ENCODE measurements at regions not wholly inside any gene's neighbourhood (a gene's known extent, or its start where the extent isn't known, plus 50 kb on each side); places are given as distances from the start of the nearest gene placed in this dataset.
"Not testable (repeated sequence)": the region's sequence is repeated elsewhere in the genome, so short reads cannot be mapped to it uniquely, and the experiment has no call there.

DNA sequence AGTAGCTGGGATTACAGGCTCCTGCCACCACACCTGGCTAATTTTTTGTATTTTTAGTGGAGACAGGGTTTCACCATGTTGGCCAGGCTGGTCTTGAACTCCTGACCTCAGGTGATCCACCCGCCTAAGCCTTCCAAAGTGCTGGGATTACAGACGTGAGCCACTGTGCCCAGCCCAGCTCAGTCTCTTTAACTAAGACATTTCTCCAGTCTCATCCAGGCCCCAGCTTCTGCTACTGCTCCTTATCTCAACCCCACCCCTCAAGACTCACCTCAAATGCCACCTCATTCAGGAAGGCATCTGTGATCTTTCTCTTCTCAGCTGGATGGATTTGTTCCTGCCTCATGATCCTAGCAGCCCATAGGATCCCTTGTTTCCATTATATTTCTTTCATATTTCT, 85.9 kb upstream of the GRAMD1B start:
- DNase-seq (ENCODE audit: low read depth): not testable (repeated sequence)

DNA sequence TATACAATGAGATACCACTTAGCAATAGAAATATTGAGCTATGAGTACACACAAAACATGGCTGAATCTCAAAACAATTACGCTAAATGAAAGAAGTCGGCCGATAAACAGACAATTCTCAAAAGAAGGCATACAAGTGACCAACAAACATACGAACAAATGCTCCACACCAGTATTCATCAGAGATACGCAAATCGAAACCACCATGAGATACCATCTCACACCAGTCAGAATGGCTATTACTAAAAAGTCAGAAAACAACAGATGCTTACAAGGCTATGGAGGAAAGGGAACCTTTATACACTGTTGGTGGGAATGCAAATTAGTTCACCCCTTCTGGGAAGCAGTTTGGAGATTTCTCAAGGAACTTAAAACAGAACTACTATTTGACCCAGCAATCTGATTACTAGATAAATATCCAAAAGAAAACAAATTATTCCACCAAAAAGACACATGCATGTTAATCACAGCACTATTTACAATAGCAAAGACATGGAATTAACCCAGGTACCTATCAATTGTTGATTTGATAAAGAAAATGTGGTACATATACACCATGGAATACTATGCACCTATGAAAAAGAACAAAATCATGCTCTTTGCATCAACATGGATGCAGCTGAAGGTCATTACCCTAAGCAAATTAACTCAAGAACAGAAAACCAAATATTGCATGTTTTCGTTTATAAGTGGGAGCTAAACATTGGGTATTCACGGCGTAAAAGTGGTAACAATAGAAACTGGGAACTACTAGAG, 90.9 kb upstream of the GRAMD1B start:
- no peak for DNase-seq (ENCODE audit: low read depth)

DNA sequence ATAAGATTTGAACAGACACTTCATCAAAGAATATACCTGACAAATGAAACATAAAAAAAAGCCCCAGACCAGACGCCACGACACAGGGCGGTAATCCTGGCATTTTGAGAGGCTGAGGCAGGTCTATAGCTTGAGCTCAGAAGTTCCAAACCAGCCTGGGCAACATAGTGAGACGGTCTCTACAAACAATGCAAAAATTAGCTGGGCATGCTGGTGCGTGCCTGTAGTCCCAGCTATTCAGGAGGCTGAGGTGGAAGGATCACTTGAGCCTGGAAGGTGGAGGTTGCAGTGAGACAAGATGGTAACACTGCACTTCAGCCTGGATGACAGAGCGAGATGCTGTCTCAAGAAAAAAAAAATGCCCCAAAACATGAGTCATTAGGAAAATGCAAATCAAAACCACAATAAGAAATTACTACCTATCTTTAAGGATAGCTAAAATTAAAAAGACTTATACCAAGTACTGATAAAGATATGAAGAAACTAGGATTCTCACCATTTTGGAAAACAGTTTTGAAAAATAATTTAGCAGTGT, 91.7 kb upstream of the GRAMD1B start:
- no peak for DNase-seq (ENCODE audit: low read depth)

DNA sequence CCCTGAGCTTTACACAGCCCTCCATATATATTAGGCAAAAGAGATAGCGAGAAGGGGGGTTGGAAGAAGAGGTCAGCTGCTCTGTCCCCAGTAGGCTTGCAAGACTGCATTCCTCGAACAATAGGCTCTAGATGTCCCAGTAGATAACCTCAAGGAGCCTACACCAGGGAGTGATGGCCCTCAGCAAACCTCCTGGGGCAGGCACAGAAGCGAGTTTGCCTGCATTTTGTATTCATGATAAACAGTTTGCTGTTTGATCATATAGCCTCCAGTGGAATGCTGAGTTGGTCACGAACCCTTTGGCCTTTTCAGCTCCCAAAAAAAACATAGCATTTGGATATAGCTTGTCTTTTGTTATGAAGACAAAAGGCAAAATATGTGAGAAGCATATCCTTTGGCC, 95.1 kb upstream of the GRAMD1B start:
- no peak for DNase-seq (ENCODE audit: low read depth)

DNA sequence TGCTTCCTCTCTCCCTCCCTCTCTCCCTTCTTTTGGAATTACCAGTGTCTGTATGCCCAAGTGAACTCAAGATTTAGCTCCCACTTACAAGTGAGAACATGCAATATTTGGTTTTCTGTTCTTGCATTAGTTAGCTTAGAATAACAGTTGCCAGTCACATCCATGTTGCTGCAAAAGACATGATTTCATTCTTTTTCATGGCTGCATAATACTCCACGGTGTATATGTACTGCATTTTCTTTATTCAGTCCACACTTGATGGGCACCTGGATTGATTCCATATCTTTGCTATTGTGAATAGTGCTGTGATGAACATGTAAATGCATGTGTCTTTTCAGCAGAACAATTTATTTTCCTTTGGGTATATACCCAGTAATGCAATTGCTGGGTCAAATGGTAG, 97.5 kb upstream of the GRAMD1B start:
- not testable (repeated sequence) for DNase-seq (ENCODE audit: low read depth)

DNA sequence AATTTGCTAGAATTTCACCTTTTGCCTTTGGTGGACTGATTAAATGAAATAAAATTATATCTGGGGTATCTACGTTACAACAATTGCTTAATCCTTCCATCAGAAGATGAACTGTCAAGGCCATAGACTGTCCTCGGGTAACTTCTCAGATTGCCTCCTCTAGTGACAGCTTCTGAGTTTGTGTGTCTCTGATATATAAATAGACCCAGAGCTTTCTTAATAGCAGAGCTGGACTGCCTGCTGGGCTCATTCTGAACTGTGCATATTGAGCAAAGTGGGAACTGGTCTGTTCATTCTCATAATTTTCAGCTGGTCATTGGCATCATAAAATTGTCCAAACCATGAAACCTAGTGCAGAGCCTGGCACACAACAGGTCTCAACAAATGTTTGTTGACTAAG, 99.1 kb upstream of the GRAMD1B start:
- no peak for DNase-seq (ENCODE audit: low read depth)

DNA sequence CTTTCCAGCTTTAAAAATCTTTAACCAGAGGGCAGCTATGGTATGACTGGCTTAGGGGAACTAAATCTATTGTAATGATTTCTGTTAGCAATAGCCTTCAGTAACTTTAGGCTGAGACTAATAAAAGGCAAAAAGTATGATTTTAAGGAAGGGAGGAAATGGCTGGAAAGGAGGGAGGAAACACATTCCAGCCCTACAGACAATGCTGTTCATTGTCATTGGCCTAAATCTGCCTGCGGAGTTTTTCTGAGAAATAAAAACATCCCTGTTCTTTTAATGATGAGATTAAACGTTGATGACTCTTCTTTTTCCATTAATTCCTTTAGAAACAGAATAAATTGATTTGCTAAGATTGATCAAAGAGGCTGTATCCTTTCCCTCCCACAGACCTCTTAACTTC, 99.6 kb upstream of the GRAMD1B start:
- no peak for DNase-seq (ENCODE audit: low read depth)

DNA sequence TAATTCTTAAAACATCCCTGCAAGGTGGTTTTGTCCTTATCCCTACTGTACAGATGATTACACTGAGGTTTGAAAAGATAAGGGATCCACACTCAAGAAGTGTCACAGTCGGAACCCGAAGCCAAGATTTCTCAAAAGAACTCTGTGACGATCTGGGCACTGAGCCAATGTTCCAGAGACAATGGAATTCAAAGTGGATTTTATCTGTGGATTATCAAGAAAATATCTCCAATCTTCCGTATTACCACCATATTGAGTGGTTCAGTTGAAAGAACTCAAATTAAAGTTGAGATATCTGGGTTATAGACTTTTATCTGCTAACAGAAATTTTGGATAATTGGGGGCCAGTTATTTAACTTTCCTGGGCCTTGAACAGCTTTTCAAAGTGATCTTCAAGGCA, 100.0 kb upstream of the GRAMD1B start:
- DNase-seq (ENCODE audit: low read depth): peak; percentile 26

DNA sequence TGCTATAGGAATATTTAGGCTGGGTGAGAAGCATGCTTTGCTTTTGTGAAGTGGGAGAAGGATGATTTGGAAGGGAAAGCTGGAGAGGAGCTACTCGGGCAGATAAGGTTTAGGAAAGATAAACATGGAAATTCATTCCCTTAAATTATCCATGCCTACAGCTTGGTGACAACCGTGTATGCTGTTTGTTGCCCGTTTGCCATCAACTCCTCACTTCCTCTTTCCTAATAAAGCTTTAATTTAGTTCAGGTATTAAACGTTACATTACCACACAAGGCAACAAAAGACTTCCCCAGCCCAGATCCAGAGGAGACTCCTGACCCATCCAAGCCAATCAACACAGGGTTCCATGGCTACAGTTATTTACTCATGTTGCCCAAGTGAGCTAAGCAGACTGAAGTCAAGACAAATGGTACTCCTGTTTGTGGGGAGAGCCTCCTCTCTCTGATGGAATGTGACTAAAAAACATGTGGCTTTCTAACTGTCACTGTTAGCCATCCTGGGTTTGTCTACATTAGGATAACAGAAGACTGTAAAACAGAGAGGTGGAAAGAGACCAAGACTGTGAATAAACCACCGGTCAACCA, 101.7 kb upstream of the GRAMD1B start:
- DNase-seq (ENCODE audit: low read depth): no peak

DNA sequence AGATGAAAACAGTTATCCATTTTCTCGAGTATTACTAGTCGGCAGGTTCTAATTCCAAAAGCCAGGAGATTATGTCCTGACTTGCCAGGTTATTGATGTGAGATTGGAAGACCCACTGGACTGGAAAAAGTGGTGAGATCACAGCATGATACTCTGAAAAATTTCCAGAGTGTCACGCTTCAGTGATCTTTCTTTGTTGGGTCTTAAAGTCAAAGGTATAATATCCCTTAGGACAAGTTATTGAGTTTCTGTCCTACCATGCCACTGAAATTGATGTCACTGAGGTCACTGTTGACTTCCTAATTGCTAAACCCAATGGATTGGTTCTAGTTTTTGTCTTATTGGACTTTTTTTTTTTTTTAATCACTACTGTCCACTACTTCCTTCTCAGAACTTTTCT, 104.5 kb upstream of the GRAMD1B start:
- DNase-seq (ENCODE audit: low read depth): no peak

DNA sequence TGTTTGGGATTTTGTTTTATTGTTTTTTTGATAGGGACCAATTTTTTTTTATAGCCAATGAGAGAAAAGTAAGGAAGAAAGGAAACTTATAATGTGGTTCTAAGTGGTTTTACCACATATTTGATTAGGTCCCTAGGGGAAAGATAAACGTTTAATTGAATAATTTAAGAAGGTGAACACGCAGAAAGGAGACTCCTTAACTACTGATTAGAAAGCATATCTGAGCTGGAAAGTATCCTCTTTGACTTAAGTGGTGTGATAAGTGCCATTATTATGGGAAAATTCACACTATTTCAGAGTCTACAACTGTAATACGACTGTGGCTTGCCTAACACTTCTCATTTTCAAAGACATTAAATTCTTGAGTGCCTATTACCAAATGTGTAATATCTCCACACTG, 106.5 kb upstream of the GRAMD1B start:
- no peak for DNase-seq (ENCODE audit: low read depth)

DNA sequence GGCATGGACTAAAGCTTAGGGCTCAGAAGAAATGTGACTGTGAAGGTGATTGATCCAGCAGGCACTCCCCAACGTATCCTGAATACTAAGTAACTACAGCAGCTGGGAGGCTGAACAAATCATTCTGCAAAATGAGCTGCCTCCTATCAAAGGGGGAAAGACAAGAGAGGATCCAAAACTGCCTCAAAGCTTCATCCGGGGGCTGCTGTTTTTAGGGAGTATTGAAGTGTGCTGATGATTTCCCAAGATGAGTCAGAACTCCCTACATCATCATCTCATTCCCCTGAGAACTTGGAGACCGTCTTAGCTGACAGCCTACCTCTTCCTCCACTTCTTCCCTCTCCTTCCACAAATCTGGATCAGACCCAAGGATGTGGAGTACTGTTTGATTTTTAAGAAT, 108.4 kb upstream of the GRAMD1B start:
- no peak for DNase-seq (ENCODE audit: low read depth)

DNA sequence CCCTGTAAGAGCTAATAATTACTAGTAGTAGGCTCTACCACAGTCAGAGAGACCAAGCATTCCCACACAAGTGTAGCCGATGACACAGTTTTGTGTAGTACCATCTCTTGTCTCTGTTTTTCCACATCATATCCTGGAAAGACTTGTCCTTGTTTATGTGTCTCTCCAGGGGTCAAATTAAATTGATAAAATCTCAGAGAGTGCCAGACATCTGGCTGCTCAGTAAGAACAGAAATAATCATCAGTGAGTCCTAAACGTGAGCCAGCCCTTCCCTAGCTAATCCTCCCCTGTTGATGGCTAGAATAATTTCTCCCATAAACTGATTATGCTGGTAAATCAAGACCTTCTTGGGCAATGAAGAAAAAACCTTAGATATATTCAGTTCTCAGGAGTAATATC, 111.4 kb upstream of the GRAMD1B start:
- DNase-seq (ENCODE audit: low read depth): peak; percentile 19

DNA sequence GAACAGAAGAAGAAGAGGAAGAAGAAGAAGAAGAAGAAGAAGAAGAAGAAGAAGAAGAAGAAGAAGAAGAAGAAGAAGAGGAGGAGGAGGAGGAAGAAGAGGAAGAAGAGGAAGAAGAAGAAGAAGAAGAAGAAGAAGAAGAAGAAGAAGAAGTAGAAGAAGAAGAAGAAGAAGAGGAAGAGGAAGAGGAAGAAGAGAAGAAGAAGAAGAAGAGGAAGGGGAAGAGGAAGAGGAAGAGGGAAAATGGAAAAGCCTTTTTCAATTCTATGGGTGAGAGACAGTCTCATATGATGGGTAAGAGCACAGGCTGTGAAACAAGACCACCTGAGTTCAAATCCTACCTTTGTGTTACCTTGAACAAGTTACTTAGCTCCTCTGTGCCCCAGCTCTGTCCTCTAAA, 111.9 kb upstream of the GRAMD1B start:
- DNase-seq (ENCODE audit: low read depth): not testable (repeated sequence)

DNA sequence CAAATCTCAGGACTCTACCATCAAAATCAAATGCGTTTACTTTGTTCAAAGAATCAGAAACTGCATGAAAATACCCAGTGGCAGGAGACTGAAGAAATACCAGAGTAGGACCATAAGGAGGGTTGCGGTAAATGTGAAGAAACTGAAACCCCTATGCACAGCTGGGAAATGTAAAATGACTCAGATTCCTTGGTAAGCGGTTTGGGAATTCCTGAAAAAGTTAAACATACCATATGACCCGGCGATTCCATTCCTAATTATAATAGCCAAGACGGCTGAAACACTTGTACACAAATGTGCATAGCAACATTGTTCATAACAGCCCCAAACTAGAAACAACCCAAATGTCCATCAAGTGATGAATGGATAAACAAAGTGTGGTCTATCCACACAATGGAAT, 114.1 kb upstream of the GRAMD1B start:
- peak; percentile 90 for DNase-seq (ENCODE audit: low read depth)

DNA sequence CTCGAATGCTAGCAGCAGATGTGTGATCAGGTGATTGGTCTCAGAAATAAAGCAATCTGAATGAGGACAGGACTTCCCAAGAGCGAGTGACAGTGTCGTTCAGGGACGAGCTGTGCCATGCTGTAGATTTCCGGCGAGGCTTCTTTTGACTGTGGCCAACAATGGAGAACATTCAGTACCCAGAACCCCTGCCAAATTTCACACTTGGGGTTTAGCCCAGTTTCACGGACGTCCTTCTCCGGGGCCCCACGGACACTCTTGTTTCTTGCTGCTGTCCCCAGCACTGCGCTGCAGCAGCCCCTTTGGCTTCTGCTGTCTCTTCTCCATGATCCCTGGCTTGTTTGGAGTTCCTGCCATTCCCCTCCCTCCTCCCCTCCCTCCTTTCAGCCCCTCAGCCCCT, 115.1 kb upstream of the GRAMD1B start:
- DNase-seq (ENCODE audit: low read depth): no peak

DNA sequence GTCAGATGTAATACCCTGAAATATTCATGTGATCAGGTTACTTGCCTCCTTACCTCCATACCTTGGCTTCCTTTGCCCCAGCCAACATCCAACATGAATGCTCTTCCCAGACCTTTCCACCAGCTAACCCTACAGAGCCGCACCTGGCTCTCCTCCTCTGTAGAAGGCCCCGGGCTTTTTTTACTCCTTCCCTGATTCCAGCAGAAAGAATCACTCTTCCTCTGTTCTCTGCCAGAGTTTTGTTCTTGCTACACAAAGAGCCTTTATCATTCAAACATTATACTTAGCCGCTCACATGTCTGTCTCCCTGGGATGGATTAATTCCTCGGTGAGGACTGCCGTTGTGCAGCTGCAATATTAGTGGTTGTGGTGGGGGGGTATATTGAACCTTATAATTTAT, 116.8 kb upstream of the GRAMD1B start:
- no peak for DNase-seq (ENCODE audit: low read depth)

DNA sequence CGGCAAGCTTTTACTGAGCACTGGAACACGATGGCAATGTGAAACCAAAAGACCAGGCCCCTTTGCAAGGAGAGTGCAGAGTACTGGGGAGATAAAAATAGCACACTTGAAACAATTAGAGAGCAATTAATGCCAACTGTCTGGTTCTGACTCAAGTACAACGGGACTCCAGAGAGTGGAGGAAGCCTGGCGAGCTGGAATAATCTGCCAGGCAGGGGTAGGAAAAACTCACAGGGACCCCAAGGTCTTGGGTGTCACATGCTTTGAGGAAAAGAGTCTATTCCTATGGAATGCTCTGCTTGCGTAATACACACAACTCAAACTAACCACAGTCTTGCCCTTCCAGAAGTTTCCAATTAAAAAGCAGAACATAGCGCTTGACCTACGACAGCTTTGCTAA, 113.0 kb upstream of the CLMP start:
- peak; percentile 95 for DNase-seq (ENCODE audit: low read depth)

DNA sequence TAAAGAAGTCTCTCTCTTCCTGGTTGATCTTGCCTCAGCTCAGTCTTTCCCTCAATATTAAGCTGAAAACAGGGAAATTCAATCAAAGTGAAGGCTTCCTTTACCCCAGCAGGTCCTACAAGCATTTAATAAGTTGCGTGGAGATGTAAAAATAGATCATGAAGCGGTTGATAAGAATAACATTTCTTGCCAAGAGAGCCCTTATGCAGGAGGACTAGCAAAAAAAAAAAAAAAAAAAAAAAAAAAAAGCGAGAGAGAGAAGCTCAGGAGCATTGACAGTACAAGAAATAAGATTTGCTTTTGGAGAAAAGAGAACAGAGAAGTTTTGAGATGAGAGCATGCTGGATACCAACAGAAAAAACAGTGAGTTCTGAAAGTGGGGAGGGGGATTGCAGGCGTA, 112.2 kb upstream of the CLMP start:
- no peak for DNase-seq (ENCODE audit: low read depth)

DNA sequence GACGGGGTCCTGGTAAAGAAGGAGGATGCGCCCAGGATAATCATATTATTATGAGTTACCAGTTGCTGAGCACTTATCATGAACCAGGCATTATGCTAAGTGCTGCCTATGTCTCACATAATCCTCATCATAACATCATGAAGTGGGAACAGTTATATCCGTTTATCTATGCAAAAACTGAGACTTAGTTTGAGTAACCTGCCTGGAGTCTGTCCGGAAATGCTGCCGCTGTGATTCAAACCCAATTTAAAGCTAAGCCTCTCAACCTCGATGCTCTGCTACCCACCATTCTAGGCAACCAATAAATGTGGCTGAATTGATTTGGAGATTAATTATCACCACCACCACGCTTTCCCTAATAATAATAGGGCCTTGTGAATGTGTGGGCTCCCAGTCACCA, 111.5 kb upstream of the CLMP start:
- DNase-seq (ENCODE audit: low read depth): no peak

DNA sequence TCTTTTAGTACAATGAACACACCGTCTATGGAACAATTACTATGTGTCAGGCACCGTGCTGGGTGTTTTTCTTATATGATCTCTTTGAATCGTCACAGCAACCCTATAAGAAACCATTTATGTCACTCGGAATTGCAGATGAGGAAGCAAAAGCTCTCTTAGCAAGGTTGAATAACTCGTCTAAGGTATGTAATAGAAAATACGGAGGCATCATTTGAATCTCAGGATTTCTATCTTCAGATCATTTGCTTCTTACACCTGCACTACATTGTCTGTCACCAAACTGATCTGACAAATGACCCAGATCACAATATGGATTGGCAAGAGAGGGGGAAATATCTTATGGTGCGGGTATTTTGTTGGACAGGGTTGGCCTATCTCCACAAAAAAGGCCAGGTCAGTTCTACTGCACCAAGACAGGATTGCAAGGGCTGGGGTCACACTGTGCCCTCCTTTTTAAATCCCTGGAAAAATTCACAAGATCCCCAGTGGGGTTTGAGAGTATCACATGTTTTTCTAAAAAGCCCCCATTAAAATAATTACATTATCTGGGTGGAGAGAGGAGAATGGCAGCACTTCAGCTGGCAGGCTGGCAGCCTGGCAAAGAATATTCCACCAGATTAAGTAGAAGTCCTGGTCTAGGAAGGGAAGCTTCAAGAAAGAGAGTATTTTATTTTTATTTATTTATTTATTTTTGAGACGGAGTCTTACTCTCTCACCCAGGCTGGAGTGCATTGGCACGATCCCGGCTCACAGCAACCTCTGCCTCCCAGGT, 110.7 kb upstream of the CLMP start:
- no peak for DNase-seq (ENCODE audit: low read depth)

DNA sequence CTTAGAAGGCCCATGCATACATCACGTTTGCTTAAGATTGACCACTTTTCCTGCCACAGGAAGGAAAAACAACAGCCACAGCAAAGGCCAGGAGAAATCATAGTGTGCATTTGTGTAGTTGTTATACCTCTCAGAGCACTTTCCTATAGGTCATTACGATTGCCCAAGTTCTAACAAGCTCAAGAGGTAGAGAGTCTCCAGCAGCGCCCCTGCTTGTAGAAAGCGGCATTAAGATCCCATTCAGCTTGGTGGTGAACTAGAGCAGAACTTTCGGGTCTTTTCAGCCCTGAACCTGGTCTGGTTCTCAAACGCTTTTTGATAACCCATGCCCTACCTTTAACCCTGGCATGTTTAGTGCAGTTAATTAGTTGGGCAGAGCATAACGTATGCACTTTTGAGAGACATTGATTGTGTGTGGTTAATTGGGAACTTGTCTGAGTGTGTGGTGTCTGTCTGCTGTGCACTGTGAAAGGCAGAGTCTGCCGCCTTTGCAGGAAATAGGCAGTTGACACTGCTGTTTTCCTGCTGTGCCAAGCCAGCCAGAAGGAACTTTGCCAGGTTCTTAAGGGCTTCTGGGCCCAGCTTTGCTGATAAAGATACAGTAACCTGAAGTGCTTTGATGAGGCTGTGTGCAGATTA, 109.9 kb upstream of the CLMP start:
- DNase-seq (ENCODE audit: low read depth): no peak

All from RPMI7951 (cell line).